Vagina (tissue), 2 donors: ENCODE measurements at regions not wholly inside any gene's neighbourhood (a gene's known extent, or its start where the extent isn't known, plus 50 kb on each side); places are given as distances from the start of the nearest gene placed in this dataset.

Source experiments
- DNase-seq, 2 donors: peaks; one replicate each; pipeline ENCODE4 v3.0.0-alpha.2; 2017; ENCODE audit errors: extremely low spot score in 2 of 2
- H3K27ac ChIP-seq: fragments of 200-600 bp; sonication (generic); one replicate; pipeline ENCODE4 v1.5.1; 2019
- H3K27me3 ChIP-seq: fragments of 200-600 bp; sonication (generic); one replicate; pipeline ENCODE4 v1.5.1; 2019
- H3K36me3 ChIP-seq, 2 donors: fragments of 200-600 bp; sonication (generic); one replicate each; pipeline ENCODE4 v1.5.1; 2017 to 2019
- H3K4me1 ChIP-seq: fragments of 200-600 bp; sonication (generic); one replicate; pipeline ENCODE4 v1.5.1; 2019
- H3K4me3 ChIP-seq, 2 donors: fragments of 200-600 bp; sonication (generic); 1 replicate in 1 of 2; 2 replicates in 1 of 2; pipeline ENCODE4 v1.5.1; 2016 to 2019
- H3K9me3 ChIP-seq: fragments of 200-600 bp; sonication (generic); one replicate; pipeline ENCODE4 v1.5.1; 2019
- POLR2A ChIP-seq, 2 donors: fragments of 450-650 bp; IDR thresholded peaks; one replicate each; pipeline ENCODE4 v1.6.1; 2017; ENCODE audit warnings: antibody characterized with exemption in 2 of 2, mild to moderate bottlenecking in 2 of 2, moderate library complexity in 2 of 2
- POLR2AphosphoS5 ChIP-seq, 2 donors: sonication (generic); formaldehyde crosslinking; IDR thresholded peaks; one replicate each; pipeline ENCODE4 v1.9.0; 2017; ENCODE audit warnings: antibody characterized with exemption in 2 of 2, mild to moderate bottlenecking in 2 of 2, low read depth in 1 of 2; ENCODE audit not compliant: insufficient read depth in 1 of 2
- intact Hi-C: fragments of 100-400 bp; cut with DNase I; formaldehyde crosslinking; loops from one replicate; pipeline ENCODE4 v1.15.1; 2023
- TF ChIP-seq, protein P1 (sequence below), 3 experiments: fragments of 450-650 bp in 2 of 3; fragments of 200-600 bp in 1 of 3; sonication (generic) in 1 of 3; IDR thresholded peaks; one replicate each; pipeline ENCODE4 v1.5.1; 2017 to 2019; ENCODE audit warnings: antibody characterized with exemption in 3 of 3, mild to moderate bottlenecking in 2 of 3, moderate library complexity in 2 of 3

GRCh38 chr6:119587537-119587936 lies 238.0 kb upstream of the MAN1A1 start:
- Histone ChIP-seq H3K9me3 (no peaks in the 10 kb centered on the region), H3K36me3 (no peaks in the 10 kb centered on the region), H3K27ac (no peak overlapping the region), H3K27me3 (no peaks in the 10 kb centered on the region), H3K4me3 (no peak overlapping the region), H3K4me1 (no peaks in the 10 kb centered on the region)
- TF ChIP-seq POLR2AphosphoS5 (IDR thresholded peaks at IDR 0.05; ENCODE audit: insufficient read depth in 1 of 2, low read depth in 1 of 2) (no peak), POLR2A (IDR thresholded peaks at IDR 0.05) (no peak)
- TF ChIP-seq, protein P1, sequence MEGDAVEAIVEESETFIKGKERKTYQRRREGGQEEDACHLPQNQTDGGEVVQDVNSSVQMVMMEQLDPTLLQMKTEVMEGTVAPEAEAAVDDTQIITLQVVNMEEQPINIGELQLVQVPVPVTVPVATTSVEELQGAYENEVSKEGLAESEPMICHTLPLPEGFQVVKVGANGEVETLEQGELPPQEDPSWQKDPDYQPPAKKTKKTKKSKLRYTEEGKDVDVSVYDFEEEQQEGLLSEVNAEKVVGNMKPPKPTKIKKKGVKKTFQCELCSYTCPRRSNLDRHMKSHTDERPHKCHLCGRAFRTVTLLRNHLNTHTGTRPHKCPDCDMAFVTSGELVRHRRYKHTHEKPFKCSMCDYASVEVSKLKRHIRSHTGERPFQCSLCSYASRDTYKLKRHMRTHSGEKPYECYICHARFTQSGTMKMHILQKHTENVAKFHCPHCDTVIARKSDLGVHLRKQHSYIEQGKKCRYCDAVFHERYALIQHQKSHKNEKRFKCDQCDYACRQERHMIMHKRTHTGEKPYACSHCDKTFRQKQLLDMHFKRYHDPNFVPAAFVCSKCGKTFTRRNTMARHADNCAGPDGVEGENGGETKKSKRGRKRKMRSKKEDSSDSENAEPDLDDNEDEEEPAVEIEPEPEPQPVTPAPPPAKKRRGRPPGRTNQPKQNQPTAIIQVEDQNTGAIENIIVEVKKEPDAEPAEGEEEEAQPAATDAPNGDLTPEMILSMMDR (IDR thresholded peaks at IDR 0.05): no peak
- no peak for DNase-seq
- intact Hi-C loops: no loop called here

GRCh38 chr6:119586250-119586882 lies 236.8 kb upstream of the MAN1A1 start:
- H3K4me3 ChIP-seq: no peak overlapping the region
- no peak for DNase-seq
- no peak overlapping the region for H3K27ac ChIP-seq
- no peak for TF ChIP-seq POLR2A (IDR thresholded peaks at IDR 0.05)
- no peak for TF ChIP-seq POLR2AphosphoS5 (IDR thresholded peaks at IDR 0.05; ENCODE audit: insufficient read depth in 1 of 2, low read depth in 1 of 2)
- TF ChIP-seq, protein P1 (IDR thresholded peaks at IDR 0.05): no peak
- H3K36me3 ChIP-seq: no peaks in the 10 kb centered on the region
- H3K27me3 ChIP-seq: no peaks in the 10 kb centered on the region
- H3K4me1 ChIP-seq: no peaks in the 10 kb centered on the region
- no peaks in the 10 kb centered on the region for H3K9me3 ChIP-seq
- intact Hi-C loops: no loop called here

DNA sequence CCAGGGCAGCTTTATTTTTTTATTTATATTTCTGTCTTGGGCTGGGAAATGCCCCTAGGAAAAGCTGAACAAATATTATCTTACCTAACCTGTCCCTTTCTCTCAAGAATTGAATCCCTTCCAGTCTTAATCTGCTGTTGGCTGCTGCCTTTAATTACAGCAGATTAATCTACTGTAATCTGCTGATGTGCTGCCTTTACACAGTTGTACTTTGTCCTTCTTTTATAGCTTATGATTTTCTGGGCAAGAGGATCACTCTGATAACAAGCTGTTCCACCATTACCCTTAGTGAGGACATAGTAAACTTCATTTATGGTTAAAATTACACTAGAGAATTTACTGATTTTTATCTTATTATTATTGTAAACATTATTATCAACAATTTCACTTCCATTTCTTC lies 234.5 kb upstream of the MAN1A1 start:
- Histone ChIP-seq H3K27ac (no peak overlapping the region), H3K27me3 (no peaks in the 10 kb centered on the region), H3K36me3 (no peaks in the 10 kb centered on the region), H3K4me1 (no peaks in the 10 kb centered on the region), H3K9me3 (no peaks in the 10 kb centered on the region), H3K4me3 (no peak overlapping the region)
- intact Hi-C loops: no loop called here
- no peak for DNase-seq
- no peak for TF ChIP-seq POLR2AphosphoS5 (IDR thresholded peaks at IDR 0.05; ENCODE audit: insufficient read depth in 1 of 2, low read depth in 1 of 2)

DNA sequence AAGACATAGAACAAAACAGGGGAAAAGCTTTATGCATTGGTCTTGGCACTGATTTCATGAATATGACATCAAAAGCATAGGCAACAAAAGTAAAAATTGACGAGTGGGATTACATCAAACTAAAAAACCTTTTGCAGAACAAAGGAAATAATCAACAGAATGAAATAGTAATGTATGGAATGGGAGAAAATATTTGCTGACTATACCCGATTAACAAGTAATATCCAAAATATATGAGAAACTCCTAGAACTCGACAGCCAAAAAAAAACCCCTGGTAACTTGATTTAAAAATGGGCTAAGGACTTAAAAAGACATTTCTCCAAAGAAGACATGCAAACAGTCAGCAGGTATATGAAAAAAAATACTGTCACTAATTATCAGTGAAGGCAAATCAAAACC lies 231.7 kb upstream of the MAN1A1 start:
- no peaks in the 10 kb centered on the region for H3K27me3 ChIP-seq
- no peak overlapping the region for H3K27ac ChIP-seq
- H3K36me3 ChIP-seq: no peaks in the 10 kb centered on the region
- DNase-seq: no peak
- no peaks in the 10 kb centered on the region for H3K9me3 ChIP-seq
- H3K4me3 ChIP-seq: no peak overlapping the region
- H3K4me1 ChIP-seq: no peaks in the 10 kb centered on the region
- intact Hi-C loops: no loop called here
- TF ChIP-seq POLR2AphosphoS5 (IDR thresholded peaks at IDR 0.05; ENCODE audit: insufficient read depth in 1 of 2, low read depth in 1 of 2) (no peak), POLR2A (IDR thresholded peaks at IDR 0.05) (no peak)
- TF ChIP-seq, protein P1 (IDR thresholded peaks at IDR 0.05): no peak

DNA sequence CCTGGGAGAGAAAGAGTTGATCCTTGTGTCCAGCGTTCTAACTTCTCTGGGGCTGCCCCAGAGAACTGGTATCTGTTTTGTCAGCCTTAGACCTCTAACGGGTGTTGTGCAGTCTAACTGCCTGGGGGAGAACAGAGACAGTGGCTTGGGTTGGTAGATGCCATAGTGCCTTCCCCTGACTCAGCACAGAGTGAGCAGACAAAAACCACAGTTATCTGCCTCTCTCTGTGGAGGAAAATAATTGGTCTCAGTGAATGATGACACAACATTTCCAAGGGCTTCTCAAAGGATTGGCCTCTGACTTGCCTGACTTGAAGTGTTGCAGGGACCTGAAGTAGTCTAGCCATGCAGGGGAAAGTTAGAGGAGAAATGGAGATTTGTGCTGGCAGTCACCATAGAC lies 226.2 kb upstream of the MAN1A1 start:
- intact Hi-C loops: no loop called here

More for the DNA sequence above, 226.2 kb upstream of the MAN1A1 start:
- no peak overlapping the region for H3K4me3 ChIP-seq
- H3K9me3 ChIP-seq: no peaks in the 10 kb centered on the region
- TF ChIP-seq, protein P1 (IDR thresholded peaks at IDR 0.05): no peak
- no peak for TF ChIP-seq POLR2AphosphoS5 (IDR thresholded peaks at IDR 0.05; ENCODE audit: insufficient read depth in 1 of 2, low read depth in 1 of 2)
- no peak for TF ChIP-seq POLR2A (IDR thresholded peaks at IDR 0.05)
- no peaks in the 10 kb centered on the region for H3K27me3 ChIP-seq
- H3K36me3 ChIP-seq: no peaks in the 10 kb centered on the region
- no peak overlapping the region for H3K27ac ChIP-seq
- DNase-seq: no peak
- H3K4me1 ChIP-seq: no peaks in the 10 kb centered on the region
